HG03066 (cell line): ENCODE measurements at regions not wholly inside any gene's neighbourhood (a gene's known extent, or its start where the extent isn't known, plus 50 kb on each side); places are given as distances from the start of the nearest gene placed in this dataset.
"Not testable (repeated sequence)": the region's sequence is repeated elsewhere in the genome, so short reads cannot be mapped to it uniquely, and the experiment has no call there.

Source experiments
- ATAC-seq: cut with Tn5 transposase; IDR thresholded peaks from one replicate; pipeline ENCODE4 v1.9.1; 2021; ENCODE audit warnings: low read depth; ENCODE audit not compliant: unreplicated experiment

- ATAC-seq = no peak
Observed at GRCh38 chr4:104330125-104330905, 164.4 kb downstream of the CXXC4 start.

- ATAC-seq = not testable (repeated sequence)
Observed at GRCh38 chr4:104326991-104327694, 167.6 kb downstream of the CXXC4 start.

GRCh38 chr4:104302731-104303130 lies 192.0 kb downstream of the CXXC4 start:
- ATAC-seq = no peak

- no peak for ATAC-seq
Observed at GRCh38 chr4:104294811-104295210, 199.9 kb downstream of the CXXC4 start.

GRCh38 chr4:104286867-104287266 lies 207.8 kb downstream of the CXXC4 start:
- ATAC-seq = no peak

- no peak for ATAC-seq
Observed at GRCh38 chr4:104283303-104283702, 211.4 kb downstream of the CXXC4 start.

GRCh38 chr4:104279744-104280143 lies 214.9 kb downstream of the CXXC4 start:
- ATAC-seq = no peak

GRCh38 chr4:104272966-104273365 lies 221.7 kb downstream of the CXXC4 start:
- ATAC-seq = no peak

GRCh38 chr4:104269603-104270002 lies 225.1 kb downstream of the CXXC4 start:
- ATAC-seq = not testable (repeated sequence)

GRCh38 chr4:104263100-104263499 lies 231.6 kb downstream of the CXXC4 start:
- no peak for ATAC-seq

GRCh38 chr4:104262678-104263077 lies 232.0 kb downstream of the CXXC4 start:
- no peak for ATAC-seq

- no peak for ATAC-seq
Observed at GRCh38 chr4:104248726-104249125, 246.0 kb downstream of the CXXC4 start.

- no peak for ATAC-seq
Observed at GRCh38 chr4:104235967-104236366, 258.7 kb downstream of the CXXC4 start.

- ATAC-seq = no peak
Observed at GRCh38 chr4:104217526-104217925, 277.2 kb downstream of the CXXC4 start.

- no peak for ATAC-seq
Observed at GRCh38 chr4:104211657-104212056, 283.0 kb downstream of the CXXC4 start.

GRCh38 chr4:104210420-104210819 lies 284.3 kb downstream of the CXXC4 start:
- ATAC-seq = no peak

- no peak for ATAC-seq
Observed at GRCh38 chr4:104206784-104207183, 287.9 kb downstream of the CXXC4 start.

GRCh38 chr4:104205116-104205515 lies 289.6 kb downstream of the CXXC4 start:
- ATAC-seq = no peak

- no peak for ATAC-seq
Observed at GRCh38 chr4:104188301-104188700, 306.4 kb downstream of the CXXC4 start.

GRCh38 chr4:104169437-104169836 lies 325.3 kb downstream of the CXXC4 start:
- ATAC-seq = no peak

GRCh38 chr4:104166749-104167148 lies 327.9 kb downstream of the CXXC4 start:
- ATAC-seq = no peak

GRCh38 chr4:104163820-104164219 lies 330.9 kb downstream of the CXXC4 start:
- ATAC-seq = no peak
